ENCODE measurements at regions not wholly inside any gene's neighbourhood (a gene's known extent, or its start where the extent isn't known, plus 50 kb on each side); places are given as distances from the start of the nearest gene placed in this dataset.

GRCh38 chr5:67262206-67262605 lies 65.6 kb upstream of the CD180 start:
- TF ChIP-seq YY1 (IDR thresholded peaks at IDR 0.05) (no peak), CTCF (IDR thresholded peaks at IDR 0.05; ENCODE audit: low read depth, low read length, missing input control) (no peak), NR2F2 (IDR thresholded peaks at IDR 0.05) (no peak), ZBTB33 (IDR thresholded peaks at IDR 0.05) (no peak)

Measured in liver (tissue), 3 donors.